SKM-1 (cell line): ENCODE measurements at regions not wholly inside any gene's neighbourhood (a gene's known extent, or its start where the extent isn't known, plus 50 kb on each side); places are given as distances from the start of the nearest gene placed in this dataset.
"Not testable (repeated sequence)": the region's sequence is repeated elsewhere in the genome, so short reads cannot be mapped to it uniquely, and the experiment has no call there.

ENCODE experiments used
- DNase-seq: peaks from one replicate; lab custom pipeline; 2025; ENCODE audit not compliant: unreplicated experiment; lab: John Stamatoyannopoulos, UW

GRCh38 chr7:115793958-115794702 lies 236.4 kb downstream of the TFEC start:
- DNase-seq, result no peak

DNA sequence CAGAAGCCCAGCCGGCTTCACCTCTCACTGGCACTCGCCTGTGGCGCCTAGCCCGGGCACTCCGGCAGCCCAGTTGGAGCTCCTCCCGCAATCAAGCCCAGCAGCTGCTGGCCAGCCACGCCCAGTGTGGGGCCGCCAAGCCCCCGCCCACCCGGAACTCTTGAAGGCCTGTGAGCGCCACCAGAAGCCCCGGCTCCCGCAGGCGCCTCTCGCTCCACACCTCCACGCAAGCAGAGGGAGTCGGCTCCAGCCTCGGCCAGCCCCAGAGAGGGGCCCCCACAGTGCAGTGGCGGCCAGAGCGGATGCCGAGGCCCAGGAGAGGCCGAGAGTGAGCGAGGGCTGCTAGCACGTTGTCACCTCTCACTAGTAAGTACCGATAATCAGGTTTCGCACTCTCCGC lies 240.7 kb downstream of the TFEC start:
- DNase-seq, result no peak

DNA sequence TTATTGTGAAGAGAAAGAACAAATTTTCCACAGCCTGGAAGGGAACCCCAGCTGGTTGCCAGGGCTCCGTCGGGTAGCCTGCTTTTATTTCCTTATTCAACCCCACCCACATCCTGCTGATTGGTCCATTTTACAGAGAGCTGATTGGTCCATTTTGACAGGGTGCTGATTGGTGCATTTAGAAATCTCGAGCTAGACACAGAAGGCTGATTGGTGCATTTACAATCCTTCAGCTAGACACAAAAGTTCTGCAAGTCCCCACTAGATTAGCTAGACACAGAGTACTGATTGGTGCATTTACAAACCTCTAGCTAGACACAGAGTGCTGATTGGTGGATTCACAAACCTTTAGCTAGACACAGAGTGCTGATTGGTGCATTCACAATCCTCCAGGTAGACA lies 241.1 kb downstream of the TFEC start:
- not testable (repeated sequence) for DNase-seq

GRCh38 chr7:115782696-115783490 lies 247.7 kb downstream of the TFEC start:
- no peak for DNase-seq

DNA sequence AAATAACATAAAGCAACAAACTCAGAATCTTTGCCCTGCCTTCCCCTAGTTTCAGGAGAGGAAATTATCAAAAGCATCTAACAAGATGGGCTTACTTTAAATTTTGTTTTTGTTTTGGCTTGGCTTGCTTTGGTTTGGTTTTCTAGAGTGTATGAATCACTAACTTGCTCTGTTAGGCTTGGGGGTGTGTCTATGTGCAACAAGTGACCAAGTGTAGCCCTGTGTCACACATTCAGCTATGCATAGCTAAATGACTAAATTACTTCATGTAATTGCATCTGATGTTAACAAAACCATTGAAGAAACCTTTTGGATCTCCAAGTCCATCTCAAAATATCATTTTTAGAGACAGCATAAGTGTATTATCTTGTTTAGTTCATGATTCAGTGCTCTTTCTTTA lies 251.0 kb downstream of the TFEC start:
- DNase-seq, result no peak

GRCh38 chr7:115775981-115776380 lies 254.6 kb downstream of the TFEC start:
- DNase-seq, result no peak

GRCh38 chr7:115763347-115763746 lies 267.2 kb downstream of the TFEC start:
- DNase-seq, result no peak

DNA sequence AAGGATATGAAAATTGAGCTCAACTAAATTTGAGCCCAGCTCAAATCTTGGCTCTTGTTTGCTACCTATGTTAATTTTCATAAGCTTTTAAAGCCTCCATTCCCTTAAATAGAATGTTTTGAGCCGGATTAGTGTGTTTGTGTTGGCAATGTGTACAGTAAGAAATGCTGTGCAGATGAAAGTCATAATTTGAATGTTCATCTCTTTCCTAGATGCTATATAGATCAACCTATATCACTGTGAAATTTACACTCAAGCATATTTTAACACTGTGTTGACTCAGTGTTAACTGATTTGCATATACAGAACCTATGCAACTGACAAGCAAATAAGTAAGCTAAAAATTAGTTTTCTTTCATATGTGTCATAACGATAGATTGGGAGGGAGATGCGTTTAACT lies 272.5 kb downstream of the TFEC start:
- no peak for DNase-seq

DNA sequence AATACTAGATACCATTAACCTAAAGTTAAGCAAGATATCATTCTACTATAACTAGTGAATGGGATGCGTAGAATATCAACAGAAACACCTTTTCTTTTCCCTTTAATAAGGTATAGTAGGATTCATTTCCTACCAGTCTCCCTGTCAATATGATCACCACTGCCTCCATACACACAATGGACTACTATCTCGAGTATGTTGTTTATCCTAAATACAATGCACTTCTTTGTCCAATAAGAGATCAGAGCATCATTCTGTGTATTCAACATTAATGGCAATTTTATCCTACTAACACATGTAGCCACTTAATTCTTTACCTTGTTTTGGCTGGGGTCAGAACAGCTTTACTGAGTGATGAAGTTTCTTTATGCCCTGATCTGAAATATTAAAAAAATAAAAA lies 276.3 kb downstream of the TFEC start:
- no peak for DNase-seq

- no peak for DNase-seq
Measured at GRCh38 chr7:115749924-115750323, 280.6 kb downstream of the TFEC start.

GRCh38 chr7:115748123-115748738 lies 282.3 kb downstream of the TFEC start:
- no peak for DNase-seq

GRCh38 chr7:115747174-115747573 lies 283.4 kb downstream of the TFEC start:
- DNase-seq, result no peak

GRCh38 chr7:115740043-115740442 lies 290.5 kb downstream of the TFEC start:
- no peak for DNase-seq

GRCh38 chr7:115734641-115735040 lies 295.9 kb downstream of the TFEC start:
- no peak for DNase-seq

GRCh38 chr7:115731796-115732471 lies 298.6 kb downstream of the TFEC start:
- no peak for DNase-seq

- DNase-seq, result no peak
Measured at GRCh38 chr7:115728518-115728917, 302.0 kb downstream of the TFEC start.

DNA sequence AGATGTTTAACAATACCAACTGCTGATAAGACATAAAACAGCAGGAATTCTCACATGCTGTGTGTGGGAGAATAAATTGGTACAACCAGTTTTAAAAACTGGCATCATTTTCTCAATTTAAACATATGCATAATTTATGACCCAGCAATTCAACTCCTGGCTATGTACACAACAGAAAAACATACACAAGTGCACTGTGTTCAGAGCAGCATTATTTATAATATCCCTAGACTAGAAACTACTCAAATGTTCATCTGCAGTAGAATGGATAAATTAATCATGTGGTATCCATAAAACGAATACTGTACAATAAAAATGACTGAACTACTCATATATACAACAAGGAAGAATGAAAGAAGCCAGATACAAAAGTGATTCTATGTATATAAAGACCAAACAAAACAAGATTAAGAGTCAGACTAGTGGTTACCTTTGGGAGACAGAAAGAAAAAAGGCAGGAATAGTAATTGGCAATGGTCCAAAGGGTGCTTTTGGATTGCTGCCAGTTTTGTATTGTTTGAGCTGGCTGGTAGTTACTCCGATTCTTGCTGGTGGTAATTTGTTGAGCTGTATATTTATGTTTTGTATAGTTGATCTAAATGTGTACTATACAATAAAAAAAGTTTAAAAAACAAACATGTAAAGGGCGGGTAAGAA lies 306.0 kb downstream of the TFEC start:
- DNase-seq, result no peak

GRCh38 chr7:115722302-115722977 lies 308.1 kb downstream of the TFEC start:
- DNase-seq, result no peak

DNA sequence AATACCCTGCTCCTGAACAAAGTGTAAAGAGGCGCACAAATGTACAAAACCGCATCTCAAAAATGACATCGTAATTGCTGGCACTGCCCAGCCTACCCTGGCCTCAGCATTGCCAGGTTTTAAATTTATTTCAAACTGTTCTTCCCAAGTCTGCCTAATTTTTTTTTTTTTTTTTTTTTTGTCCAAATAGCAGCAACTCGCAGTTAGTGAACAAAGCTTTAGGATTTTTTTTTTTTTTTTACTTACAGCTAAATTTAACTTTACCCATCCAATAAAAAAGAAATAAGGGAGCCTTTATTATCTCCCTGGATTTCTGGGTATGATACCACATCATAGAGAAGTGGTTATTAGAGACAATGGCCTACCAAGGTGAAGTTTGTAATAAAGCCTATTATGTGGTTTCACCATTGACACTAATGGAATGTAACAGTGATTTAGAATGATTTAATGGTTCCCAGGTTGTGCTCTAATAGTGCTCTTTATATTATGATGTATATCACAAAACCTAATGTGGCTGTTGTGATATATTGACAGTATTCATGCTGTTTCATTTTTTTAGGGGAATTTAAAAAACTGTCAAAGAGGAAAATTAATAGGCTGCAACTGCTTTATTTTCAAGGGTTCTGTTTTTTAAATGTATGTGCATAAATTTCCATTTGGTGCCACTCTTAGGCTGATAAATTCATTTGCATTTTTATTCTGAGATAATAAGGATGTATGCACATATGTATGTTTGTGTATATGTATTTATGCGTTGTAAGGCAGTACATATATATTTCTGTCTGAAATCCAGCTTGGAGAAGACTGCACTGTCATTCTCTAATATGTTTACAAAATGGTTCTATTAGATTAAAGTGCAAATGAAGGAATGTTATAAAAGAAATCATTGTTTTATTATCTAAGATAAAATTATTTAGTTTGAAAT lies 309.0 kb downstream of the TFEC start:
- DNase-seq, result no peak
